Esophagus squamous epithelium (tissue), 5 donors: ENCODE measurements at regions not wholly inside any gene's neighbourhood (a gene's known extent, or its start where the extent isn't known, plus 50 kb on each side); places are given as distances from the start of the nearest gene placed in this dataset.

Experiments
- DNase-seq: peaks from one replicate; lab custom pipeline; 2025; lab: John Stamatoyannopoulos, UW
- H3K27ac ChIP-seq, 4 donors: fragments of 200-600 bp; sonication (generic); one replicate each; pipeline ENCODE4 v1.5.1; 2016 to 2019; ENCODE audit warnings: mild to moderate bottlenecking in 1 of 4
- H3K27me3 ChIP-seq, 4 donors: fragments of 200-600 bp; sonication (generic); 1 replicate in 3 of 4; 2 replicates in 1 of 4; pipeline versions ENCODE4 v1.5.1 to v1.6.0; 2017 to 2021; ENCODE audit warnings: antibody characterized with exemption in 1 of 4
- H3K36me3 ChIP-seq, 3 donors: fragments of 200-600 bp; sonication (generic); one replicate each; pipeline ENCODE4 v1.5.1; 2016 to 2019
- H3K4me1 ChIP-seq, 3 donors: fragments of 200-600 bp; sonication (generic); one replicate each; pipeline ENCODE4 v1.5.1; 2017 to 2019
- H3K4me3 ChIP-seq, 4 donors: fragments of 200-600 bp; sonication (generic); 1 replicate in 3 of 4; 2 replicates in 1 of 4; pipeline ENCODE4 v1.5.1; 2016 to 2019; ENCODE audit warnings: mild to moderate bottlenecking in 2 of 4, moderate library complexity in 1 of 4
- H3K9me3 ChIP-seq, 3 donors: fragments of 200-600 bp; sonication (generic); one replicate each; pipeline ENCODE4 v1.5.1; 2016 to 2019
- POLR2A ChIP-seq, 4 donors: fragments of 450-650 bp; IDR thresholded peaks; one replicate each; pipeline ENCODE4 v1.6.1; 2017; ENCODE audit warnings: antibody characterized with exemption in 4 of 4, mild to moderate bottlenecking in 4 of 4, moderate library complexity in 3 of 4
- WGBS, 2 donors: methylation state at CpG; one replicate each; pipeline ENCODE4 v1.1.5; 2018; 5-methylcytosine and 5-hydroxymethylcytosine counted together
- intact Hi-C: fragments of 100-400 bp; cut with DNase I; formaldehyde crosslinking; loops from one replicate; pipeline ENCODE4 v1.15.0; 2022
- TF ChIP-seq, protein P1 (sequence below), 6 experiments: fragments of 450-650 bp in 4 of 6; fragments of 200-600 bp in 2 of 6; sonication (generic) in 2 of 6; IDR thresholded peaks; one replicate each; pipeline ENCODE4 v1.5.1; 2016 to 2019; ENCODE audit warnings: antibody characterized with exemption in 6 of 6, mild to moderate bottlenecking in 4 of 6, moderate library complexity in 4 of 6
- donor health status: DM: yes; HTN: yes; CAD: no.

DNA sequence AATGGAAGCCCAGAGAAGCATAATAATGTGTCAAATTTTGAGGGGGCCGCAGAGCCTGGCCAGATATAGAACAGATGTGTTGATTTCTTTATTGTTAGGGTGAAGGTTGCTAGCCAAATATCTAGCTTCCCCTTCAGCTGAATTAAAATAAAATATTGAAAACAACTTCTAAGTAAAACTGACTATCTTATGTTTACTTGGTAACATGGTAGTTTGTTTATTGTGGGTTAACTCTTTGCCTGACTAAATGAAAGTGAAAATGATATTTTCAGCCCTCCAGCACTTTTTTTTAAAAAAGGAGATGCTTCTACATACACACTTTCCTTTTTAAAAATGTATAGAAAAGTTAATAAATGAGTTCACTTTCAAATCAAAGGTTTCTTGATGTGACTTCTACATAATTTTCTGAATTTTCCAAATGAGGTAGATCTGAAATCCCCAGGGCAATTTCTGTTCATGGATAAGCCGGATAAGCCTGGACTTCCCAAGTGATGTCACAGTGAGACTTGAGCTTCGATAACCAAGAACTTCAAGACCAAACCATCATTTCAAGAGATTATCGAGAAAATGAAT, 172.1 kb upstream of the OLIG3 start:
- H3K4me1 ChIP-seq, result no peaks in the 10 kb centered on the region
- no peak overlapping the region for H3K4me3 ChIP-seq
- H3K27ac ChIP-seq, result no peak overlapping the region
- TF ChIP-seq, protein P1, sequence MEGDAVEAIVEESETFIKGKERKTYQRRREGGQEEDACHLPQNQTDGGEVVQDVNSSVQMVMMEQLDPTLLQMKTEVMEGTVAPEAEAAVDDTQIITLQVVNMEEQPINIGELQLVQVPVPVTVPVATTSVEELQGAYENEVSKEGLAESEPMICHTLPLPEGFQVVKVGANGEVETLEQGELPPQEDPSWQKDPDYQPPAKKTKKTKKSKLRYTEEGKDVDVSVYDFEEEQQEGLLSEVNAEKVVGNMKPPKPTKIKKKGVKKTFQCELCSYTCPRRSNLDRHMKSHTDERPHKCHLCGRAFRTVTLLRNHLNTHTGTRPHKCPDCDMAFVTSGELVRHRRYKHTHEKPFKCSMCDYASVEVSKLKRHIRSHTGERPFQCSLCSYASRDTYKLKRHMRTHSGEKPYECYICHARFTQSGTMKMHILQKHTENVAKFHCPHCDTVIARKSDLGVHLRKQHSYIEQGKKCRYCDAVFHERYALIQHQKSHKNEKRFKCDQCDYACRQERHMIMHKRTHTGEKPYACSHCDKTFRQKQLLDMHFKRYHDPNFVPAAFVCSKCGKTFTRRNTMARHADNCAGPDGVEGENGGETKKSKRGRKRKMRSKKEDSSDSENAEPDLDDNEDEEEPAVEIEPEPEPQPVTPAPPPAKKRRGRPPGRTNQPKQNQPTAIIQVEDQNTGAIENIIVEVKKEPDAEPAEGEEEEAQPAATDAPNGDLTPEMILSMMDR (IDR thresholded peaks at IDR 0.05), result no peak
- no peak for TF ChIP-seq POLR2A (IDR thresholded peaks at IDR 0.05)
- 61 to 78% methylated on average over 4 of the region's 4 CpGs for WGBS, 2 donors
- no peaks in the 10 kb centered on the region for H3K27me3 ChIP-seq
- no peaks in the 10 kb centered on the region for H3K9me3 ChIP-seq
- no peak for DNase-seq
- H3K36me3 ChIP-seq, result no peaks in the 10 kb centered on the region
- intact Hi-C loops, result no loop called here

DNA sequence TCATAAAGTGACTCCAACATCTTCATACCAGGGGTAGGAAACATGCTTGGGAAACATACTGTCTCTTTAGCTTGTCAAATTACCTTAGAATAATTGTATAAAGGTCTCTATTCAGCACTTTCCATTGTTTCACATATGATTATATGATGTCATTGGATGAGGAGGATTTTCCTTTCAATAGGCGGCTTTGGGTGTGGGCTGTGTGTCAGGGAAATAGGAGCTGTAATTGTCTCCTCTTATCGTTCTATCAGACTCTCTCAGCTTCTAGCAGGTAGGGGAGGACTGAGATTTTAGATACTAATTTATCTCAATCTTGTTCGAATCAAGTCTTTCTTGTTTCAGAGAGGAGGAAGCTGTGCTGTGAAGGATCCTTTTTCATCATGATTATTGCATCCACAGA, 179.4 kb upstream of the OLIG3 start:
- intact Hi-C loops, result no loop called here
- TF ChIP-seq POLR2A (IDR thresholded peaks at IDR 0.05), result no peak
- TF ChIP-seq, protein P1 (IDR thresholded peaks at IDR 0.05), result no peak
- H3K27ac ChIP-seq, result no peak overlapping the region
- DNase-seq, result no peak
- H3K9me3 ChIP-seq, result no peaks in the 10 kb centered on the region
- peaks cover 0 to 5% (median 0%) of the 10 kb centered on the region in 3 donors for H3K4me1 ChIP-seq
- no peaks in the 10 kb centered on the region for H3K36me3 ChIP-seq
- H3K4me3 ChIP-seq, result no peak overlapping the region
- WGBS, 2 donors, result 39 to 69% methylated on average over 3 of the region's 3 CpGs
- no peaks in the 10 kb centered on the region for H3K27me3 ChIP-seq

DNA sequence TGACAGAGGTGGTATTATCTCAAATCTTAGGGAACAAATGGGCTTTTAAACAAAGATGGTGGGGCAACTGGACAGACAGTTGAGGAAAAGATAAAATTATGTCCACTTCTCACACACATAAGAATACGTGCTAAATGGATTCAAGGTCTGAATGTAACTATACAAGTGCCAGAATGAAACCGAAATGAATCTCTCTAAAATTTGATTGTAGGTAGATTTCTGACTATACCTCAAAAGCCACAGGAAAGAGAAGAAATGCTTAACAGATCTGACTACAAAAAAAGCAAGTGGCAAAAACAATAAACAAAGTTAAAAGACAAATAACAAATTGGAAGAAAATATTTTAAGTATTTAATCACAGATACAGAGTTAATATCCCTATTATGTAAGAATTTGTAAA, 182.7 kb upstream of the OLIG3 start:
- H3K9me3 ChIP-seq, result no peaks in the 10 kb centered on the region
- intact Hi-C loops, result no loop called here

DNA sequence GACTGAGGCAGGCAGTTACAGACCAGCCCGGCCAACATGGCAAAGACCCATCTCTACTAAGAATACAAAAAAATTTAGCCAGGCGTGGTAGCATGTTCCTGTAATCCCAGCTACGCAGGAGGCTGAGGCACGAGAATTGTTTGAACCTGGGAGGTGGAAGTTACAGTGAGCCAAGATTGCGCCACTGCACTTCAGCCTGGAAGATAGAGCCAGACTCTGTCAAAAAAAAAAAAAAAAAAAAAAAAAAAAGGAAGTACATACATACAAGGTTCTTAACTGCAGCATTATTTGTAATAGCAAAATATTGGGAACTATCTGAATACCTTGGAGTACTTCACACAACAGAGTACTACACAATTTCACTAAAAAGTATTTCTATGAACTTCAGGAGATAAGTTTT, 183.5 kb upstream of the OLIG3 start:
- TF ChIP-seq, protein P1 (IDR thresholded peaks at IDR 0.05), result no peak
- no peak for TF ChIP-seq POLR2A (IDR thresholded peaks at IDR 0.05)
- 46 to 57% methylated on average over 5 of the region's 5 CpGs for WGBS, 2 donors
- Histone ChIP-seq H3K27ac (no peak overlapping the region), H3K4me1 (peaks cover 4 to 17% (median 7%) of the 10 kb centered on the region in 3 donors), H3K4me3 (no peak overlapping the region), H3K9me3 (no peaks in the 10 kb centered on the region), H3K27me3 (no peaks in the 10 kb centered on the region), H3K36me3 (no peaks in the 10 kb centered on the region)
- intact Hi-C loops, result no loop called here
- no peak for DNase-seq

More for the DNA sequence above, 182.7 kb upstream of the OLIG3 start:
- no peak for TF ChIP-seq POLR2A (IDR thresholded peaks at IDR 0.05)
- TF ChIP-seq, protein P1 (IDR thresholded peaks at IDR 0.05), result no peak
- H3K4me1 ChIP-seq, result peaks cover 4 to 17% (median 7%) of the 10 kb centered on the region in 3 donors
- H3K27ac ChIP-seq, result no peak overlapping the region
- no peaks in the 10 kb centered on the region for H3K27me3 ChIP-seq
- no peak overlapping the region for H3K4me3 ChIP-seq
- 67 to 83% methylated on average over 2 of the region's 2 CpGs for WGBS, 2 donors
- no peaks in the 10 kb centered on the region for H3K36me3 ChIP-seq
- DNase-seq, result no peak

DNA sequence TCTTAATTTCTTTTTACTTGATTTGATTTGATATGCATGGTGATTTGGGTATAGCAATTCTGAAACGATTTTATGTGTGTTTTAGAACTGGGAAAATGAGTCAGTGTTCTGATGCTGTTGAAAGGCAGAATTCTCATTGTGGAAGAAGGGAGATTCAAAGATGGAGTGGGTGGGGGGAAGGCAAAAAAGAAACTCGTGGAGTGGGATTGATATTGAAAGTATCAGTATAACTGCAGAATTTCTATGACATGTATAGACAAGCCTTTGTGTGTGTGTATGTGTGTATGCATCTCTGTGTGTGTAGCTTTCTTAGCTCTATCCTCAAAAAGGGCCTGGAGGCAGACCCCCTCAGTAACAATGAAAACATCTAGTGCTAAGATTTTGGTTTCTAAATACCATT, 184.3 kb upstream of the OLIG3 start:
- H3K4me3 ChIP-seq, result no peak overlapping the region
- no peaks in the 10 kb centered on the region for H3K27me3 ChIP-seq
- no peak overlapping the region for H3K27ac ChIP-seq
- intact Hi-C loops, result no loop called here
- H3K36me3 ChIP-seq, result no peaks in the 10 kb centered on the region
- TF ChIP-seq POLR2A (IDR thresholded peaks at IDR 0.05), result no peak
- TF ChIP-seq, protein P1 (IDR thresholded peaks at IDR 0.05), result no peak
- 29 to 43% methylated on average over 2 of the region's 2 CpGs for WGBS, 2 donors
- H3K9me3 ChIP-seq, result no peaks in the 10 kb centered on the region
- no peak for DNase-seq
- H3K4me1 ChIP-seq, result peaks cover 4 to 17% (median 7%) of the 10 kb centered on the region in 3 donors
